H1 (cell line): ENCODE measurements at regions not wholly inside any gene's neighbourhood (a gene's known extent, or its start where the extent isn't known, plus 50 kb on each side); places are given as distances from the start of the nearest gene placed in this dataset.

Experiments
- EP300 ChIP-seq, 2 experiments: IDR thresholded peaks; 1 replicate in 1 of 2; 2 replicates in 1 of 2; pipeline ENCODE4 v1.6.1; 2011 to 2012; ENCODE audit warnings: low read depth in 2 of 2, low read length in 2 of 2, mild to moderate bottlenecking in 2 of 2, borderline replicate concordance in 1 of 2, inconsistent platforms in 1 of 2, moderate library complexity in 1 of 2
- GABPA ChIP-seq: IDR thresholded peaks from 2 replicates; pipeline ENCODE4 v1.6.1; 2011; ENCODE audit warnings: mild to moderate bottlenecking, low read length, moderate library complexity, borderline replicate concordance; ENCODE audit not compliant: insufficient read depth
- HDAC6 ChIP-seq: IDR thresholded peaks from one replicate; pipeline ENCODE4 v1.7.1; 2012; ENCODE audit warnings: low read depth, mild to moderate bottlenecking, inconsistent platforms, low read length, moderate library complexity
- KDM1A ChIP-seq: fragments of 200-600, 300-600 bp; sonication (generic); IDR thresholded peaks from 2 replicates; pipeline ENCODE4 v1.7.1; 2016; ENCODE audit warnings: mild to moderate bottlenecking, low read length, borderline replicate concordance
- POLR2A ChIP-seq, 2 experiments: IDR thresholded peaks; 1 replicate in 1 of 2; 2 replicates in 1 of 2; pipeline ENCODE4 v1.6.1; 2011; ENCODE audit warnings: low read depth in 2 of 2, low read length in 2 of 2, mild to moderate bottlenecking in 2 of 2; ENCODE audit errors: control extremely low read depth in 1 of 2
- POU5F1 ChIP-seq: IDR thresholded peaks from 2 replicates; pipeline ENCODE4 v1.6.1; 2011; ENCODE audit warnings: low read depth, mild to moderate bottlenecking, low read length, moderate library complexity
- RAD21 ChIP-seq, 2 experiments: IDR thresholded peaks in 1 of 2; conservative IDR thresholded peaks in 1 of 2; 2 replicates each; pipeline ENCODE4 v1.6.1; 2011; ENCODE audit warnings: low read depth in 2 of 2, low read length in 2 of 2, improper control_type of control experiment in 1 of 2, inconsistent platforms in 1 of 2, mild to moderate bottlenecking in 1 of 2, moderate library complexity in 1 of 2
- SP1 ChIP-seq: IDR thresholded peaks from 2 replicates; pipeline ENCODE4 v1.6.1; 2011; ENCODE audit warnings: low read depth, low read length
- TBP ChIP-seq: IDR thresholded peaks from 2 replicates; pipeline ENCODE4 v1.6.1; 2011; ENCODE audit warnings: low read depth, low read length, improper control_type of control experiment
- TCF12 ChIP-seq: IDR thresholded peaks from 2 replicates; pipeline ENCODE4 v1.6.1; 2011; ENCODE audit warnings: low read depth, mild to moderate bottlenecking, low read length
- TEAD4 ChIP-seq: IDR thresholded peaks from 2 replicates; pipeline ENCODE4 v1.6.1; 2012; ENCODE audit warnings: low read depth, low read length, inconsistent platforms, mixed read lengths
- TF ChIP-seq, protein P1 (sequence below), 3 experiments: IDR thresholded peaks; 1 replicate in 2 of 3; 2 replicates in 1 of 3; pipeline versions ENCODE4 v1.5.1 to v1.6.1; 2011; ENCODE audit warnings: low read length in 3 of 3, mild to moderate bottlenecking in 3 of 3, inconsistent platforms in 2 of 3, low read depth in 1 of 3, moderate library complexity in 1 of 3; ENCODE audit not compliant: insufficient read depth in 1 of 3; ENCODE audit errors: control extremely low read depth in 1 of 3

DNA sequence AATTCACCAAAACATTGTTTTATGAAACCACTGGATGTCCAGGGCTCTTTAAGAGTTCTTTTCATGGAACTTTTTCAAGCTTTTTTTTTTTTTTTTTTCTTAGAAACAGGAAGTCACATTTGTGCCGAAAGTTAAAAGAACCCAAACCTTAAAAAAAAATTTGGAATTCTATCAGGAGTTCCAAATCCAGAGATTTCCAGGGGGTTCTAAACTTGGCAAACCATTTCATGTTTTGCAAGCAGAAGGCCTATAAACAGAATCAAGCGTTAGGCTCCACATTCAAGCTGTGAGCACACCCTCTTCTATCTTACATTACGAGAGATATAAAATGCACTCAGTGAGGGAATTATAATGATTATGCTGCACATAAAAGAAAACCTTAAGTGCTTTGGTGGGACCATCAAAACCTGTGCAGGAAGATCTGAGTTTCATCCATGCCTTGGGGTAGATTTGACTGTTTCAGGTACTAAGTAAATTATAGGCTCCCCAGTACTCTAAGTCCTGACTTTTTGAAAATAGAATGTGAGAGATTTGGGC is 154.8 kb upstream of the FAR2 start:
- TF ChIP-seq POU5F1 (no peak), EP300 (IDR thresholded peaks at IDR 0.05; ENCODE audit: borderline replicate concordance in 1 of 2, low read depth in 2 of 2, low read length in 2 of 2) (no peak), KDM1A (no peak), RAD21 (IDR thresholded peaks at IDR 0.05 in 1 of 2, conservative IDR thresholded peaks at IDR 0.05 in 1 of 2; ENCODE audit: low read depth in 2 of 2, low read length in 2 of 2) (no peak), TBP (no peak), HDAC6 (no peak), GABPA (no peak), TCF12 (no peak), TEAD4 (no peak), SP1 (no peak), POLR2A (IDR thresholded peaks at IDR 0.05; ENCODE audit: control extremely low read depth in 1 of 2, low read depth in 2 of 2, low read length in 2 of 2) (no peak)
- TF ChIP-seq, protein P1, sequence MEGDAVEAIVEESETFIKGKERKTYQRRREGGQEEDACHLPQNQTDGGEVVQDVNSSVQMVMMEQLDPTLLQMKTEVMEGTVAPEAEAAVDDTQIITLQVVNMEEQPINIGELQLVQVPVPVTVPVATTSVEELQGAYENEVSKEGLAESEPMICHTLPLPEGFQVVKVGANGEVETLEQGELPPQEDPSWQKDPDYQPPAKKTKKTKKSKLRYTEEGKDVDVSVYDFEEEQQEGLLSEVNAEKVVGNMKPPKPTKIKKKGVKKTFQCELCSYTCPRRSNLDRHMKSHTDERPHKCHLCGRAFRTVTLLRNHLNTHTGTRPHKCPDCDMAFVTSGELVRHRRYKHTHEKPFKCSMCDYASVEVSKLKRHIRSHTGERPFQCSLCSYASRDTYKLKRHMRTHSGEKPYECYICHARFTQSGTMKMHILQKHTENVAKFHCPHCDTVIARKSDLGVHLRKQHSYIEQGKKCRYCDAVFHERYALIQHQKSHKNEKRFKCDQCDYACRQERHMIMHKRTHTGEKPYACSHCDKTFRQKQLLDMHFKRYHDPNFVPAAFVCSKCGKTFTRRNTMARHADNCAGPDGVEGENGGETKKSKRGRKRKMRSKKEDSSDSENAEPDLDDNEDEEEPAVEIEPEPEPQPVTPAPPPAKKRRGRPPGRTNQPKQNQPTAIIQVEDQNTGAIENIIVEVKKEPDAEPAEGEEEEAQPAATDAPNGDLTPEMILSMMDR (IDR thresholded peaks at IDR 0.05; ENCODE audit: control extremely low read depth in 1 of 3, insufficient read depth in 1 of 3, low read depth in 1 of 3, low read length in 3 of 3) = no peak
